Right ventricle myocardium superior (tissue), 1 donor: ENCODE measurements at regions not wholly inside any gene's neighbourhood (a gene's known extent, or its start where the extent isn't known, plus 50 kb on each side); places are given as distances from the start of the nearest gene placed in this dataset. TPM values are rescaled to one million over a fixed set of nuclear protein-coding genes. Genes with fewer than 3 reads are reported as not detected.
A peak's percentile ranks its signal among the peaks of the same experiment; 100 is the strongest.
"Not testable (repeated sequence)": the region's sequence is repeated elsewhere in the genome, so short reads cannot be mapped to it uniquely, and the experiment has no call there.

Experiments
- ATAC-seq: fragments of 200-7000 bp; cut with Tn5 transposase; one replicate; pipeline ENCODE4 v1.9.1; 2020; ENCODE audit warnings: mild to moderate bottlenecking; ENCODE audit not compliant: poor library complexity
- DNase-seq: peaks from one replicate; pipeline ENCODE4 v3.0.0-alpha.2; 2020
- intact Hi-C: fragments of 100-400 bp; cut with DNase I; formaldehyde crosslinking; loops from one replicate; pipeline ENCODE4 v1.11.2; 2022
- microRNA-seq: library from miRNA; unstranded; fragments of <30 nt; microRNA quantifications from one replicate; pipeline ENCODE4 v1.2.0, GENCODE V29; 2020
- donor health status: DM: no; HTN: yes; CAD: no; lungs with severe emphysema.

DNA sequence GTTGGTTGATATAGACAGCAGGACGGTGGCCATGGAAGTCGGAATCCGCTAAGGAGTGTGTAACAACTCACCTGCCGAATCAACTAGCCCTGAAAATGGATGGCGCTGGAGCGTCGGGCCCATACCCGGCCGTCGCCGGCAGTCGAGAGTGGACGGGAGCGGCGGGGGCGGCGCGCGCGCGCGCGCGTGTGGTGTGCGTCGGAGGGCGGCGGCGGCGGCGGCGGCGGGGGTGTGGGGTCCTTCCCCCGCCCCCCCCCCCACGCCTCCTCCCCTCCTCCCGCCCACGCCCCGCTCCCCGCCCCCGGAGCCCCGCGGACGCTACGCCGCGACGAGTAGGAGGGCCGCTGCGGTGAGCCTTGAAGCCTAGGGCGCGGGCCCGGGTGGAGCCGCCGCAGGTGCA, 2078.3 kb upstream of the TPTE start:
- DNase-seq, intact Hi-C loops, ATAC-seq: not testable (repeated sequence)

GRCh38 chr21:8449807-8450206, 2071.6 kb upstream of the TPTE start:
- ATAC-seq, intact Hi-C loops, DNase-seq: not testable (repeated sequence)

- intact Hi-C loops, DNase-seq: not testable (repeated sequence)
- peak; percentile 80 for ATAC-seq
Measured at GRCh38 chr21:8455279-8456128, 2065.9 kb upstream of the TPTE start.

GRCh38 chr21:8464403-8465152, 2056.8 kb upstream of the TPTE start:
- peak; percentile 94 for ATAC-seq
- intact Hi-C loops: not testable (repeated sequence)

DNA sequence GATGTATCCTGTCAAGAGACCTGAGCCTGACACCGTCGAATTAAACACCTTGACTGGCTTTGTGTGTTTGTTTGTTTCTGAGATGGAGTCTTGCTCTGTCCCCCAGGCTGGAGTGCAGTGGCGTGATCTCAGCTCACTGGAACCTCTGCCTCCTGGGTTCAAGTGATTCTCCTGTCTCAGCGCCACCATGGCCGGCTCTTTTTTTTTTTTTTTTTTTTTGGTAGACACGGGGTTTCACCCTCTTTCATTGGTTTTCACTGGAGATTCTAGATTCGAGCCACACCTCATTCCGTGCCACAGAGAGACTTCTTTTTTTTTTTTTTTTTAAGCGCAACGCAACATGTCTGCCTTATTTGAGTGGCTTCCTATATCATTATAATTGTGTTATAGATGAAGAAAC, 2054.7 kb upstream of the TPTE start:
- DNase-seq, intact Hi-C loops: not testable (repeated sequence)
- ATAC-seq: peak; percentile 51

More at GRCh38 chr21:8464403-8465152, 2056.8 kb upstream of the TPTE start:
- not testable (repeated sequence) for DNase-seq

Small RNA genes in the stretch of these regions (microRNA-seq; reads per million reads assigned to microRNA genes)
- gene MIR6724-3 (not detected), gene MIR6724-4 (not detected)
